ENCODE measurements at regions not wholly inside any gene's neighbourhood (a gene's known extent, or its start where the extent isn't known, plus 50 kb on each side); places are given as distances from the start of the nearest gene placed in this dataset.

DNA sequence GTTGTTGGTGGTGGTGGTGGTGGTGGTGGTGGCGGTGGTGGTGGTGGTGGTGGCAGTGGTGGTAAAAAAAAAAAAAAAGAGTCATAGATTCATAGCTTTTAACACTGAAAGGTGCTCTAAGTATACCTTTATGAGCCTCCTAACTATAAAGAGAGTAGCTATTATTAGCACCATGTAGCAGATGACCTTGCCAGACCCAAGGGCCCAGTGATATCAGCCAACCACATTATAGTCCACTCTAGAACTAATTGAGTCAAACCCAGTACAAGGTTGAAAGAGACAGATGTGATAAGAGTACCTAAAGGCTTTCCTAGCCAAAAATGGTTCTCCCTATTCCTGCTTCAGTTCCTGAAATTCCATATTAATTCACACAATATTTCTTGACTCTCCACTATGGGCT, 245.3 kb downstream of the HACE1 start:
- Histone ChIP-seq H3K27ac (ENCODE audit: low read length, poor library complexity, severe bottlenecking) (no peak overlapping the region), H3K79me1 (replicated peaks; ENCODE audit: low read length, poor library complexity, severe bottlenecking) (no peaks in the 10 kb centered on the region), H3K36me3 (ENCODE audit: control insufficient read depth in 1 of 2, insufficient read depth in 2 of 2, low read depth in 1 of 2, low read length in 2 of 2) (no peaks in the 10 kb centered on the region), H3K14ac (ENCODE audit: low read length in 2 of 2) (no peak overlapping the region), H3K4me2 (ENCODE audit: low read length, poor library complexity, severe bottlenecking) (no peak overlapping the region), H4K91ac (ENCODE audit: low read length) (no peak overlapping the region), H2AK5ac (ENCODE audit: low read length, severe bottlenecking) (peak overlapping the region; percentile 94), H3K4me3 (ENCODE audit: insufficient read depth in 1 of 2, low read depth in 1 of 2, low read length in 2 of 2) (no peak overlapping the region), H3K18ac (ENCODE audit: low read depth in 1 of 2, low read length in 2 of 2) (no peak overlapping the region), H3K9ac (ENCODE audit: low read length) (no peak overlapping the region), H3K27me3 (ENCODE audit: control insufficient read depth in 1 of 2, insufficient read depth in 1 of 2, low read length in 2 of 2) (no peaks in the 10 kb centered on the region), H4K8ac (ENCODE audit: low read length) (no peak overlapping the region), H3K9me3 (ENCODE audit: control insufficient read depth, low read length) (no peaks in the 10 kb centered on the region), H2BK120ac (ENCODE audit: low read depth, low read length) (no peak overlapping the region), H2AFZ (ENCODE audit: low read depth, low read length) (no peak overlapping the region), H3K4me1 (ENCODE audit: control insufficient read depth, insufficient read depth, low read depth, low read length) (no peaks in the 10 kb centered on the region), H2BK12ac (ENCODE audit: low read length in 2 of 2) (no peak overlapping the region), H2BK5ac (ENCODE audit: low read depth, low read length, poor library complexity, severe bottlenecking) (no peak overlapping the region), H3K23ac (ENCODE audit: low read length in 2 of 2) (no peak overlapping the region), H3K4ac (ENCODE audit: low read depth in 1 of 2, low read length in 2 of 2) (no peak overlapping the region), H2BK15ac (ENCODE audit: low read depth, poor library complexity, severe bottlenecking) (no peak overlapping the region)
- DNase-seq, result no peak
- WGBS, result no CpG with 5 or more reads among the region's 1 CpG

- DNase-seq, result peak; percentile 72
- H4K8ac ChIP-seq (ENCODE audit: low read length), result no peak overlapping the region
- no peak overlapping the region for H3K9ac ChIP-seq (ENCODE audit: low read length)
- no peaks in the 10 kb centered on the region for H3K9me3 ChIP-seq (ENCODE audit: control insufficient read depth, low read length)
- H2BK5ac ChIP-seq (ENCODE audit: low read depth, low read length, poor library complexity, severe bottlenecking), result no peak overlapping the region
- H3K4me1 ChIP-seq (ENCODE audit: control insufficient read depth, insufficient read depth, low read depth, low read length), result no peaks in the 10 kb centered on the region
- H2BK12ac ChIP-seq (ENCODE audit: low read length in 2 of 2), result no peak overlapping the region
- no peak overlapping the region for H3K18ac ChIP-seq (ENCODE audit: low read depth in 1 of 2, low read length in 2 of 2)
- H2AK5ac ChIP-seq (ENCODE audit: low read length, severe bottlenecking), result no peak overlapping the region
- no peaks in the 10 kb centered on the region for H3K27me3 ChIP-seq (ENCODE audit: control insufficient read depth in 1 of 2, insufficient read depth in 1 of 2, low read length in 2 of 2)
- no peaks in the 10 kb centered on the region for H3K36me3 ChIP-seq (ENCODE audit: control insufficient read depth in 1 of 2, insufficient read depth in 2 of 2, low read depth in 1 of 2, low read length in 2 of 2)
- no peaks in the 10 kb centered on the region for H3K79me1 ChIP-seq (replicated peaks; ENCODE audit: low read length, poor library complexity, severe bottlenecking)
- H3K4me3 ChIP-seq (ENCODE audit: insufficient read depth in 1 of 2, low read depth in 1 of 2, low read length in 2 of 2), result no peak overlapping the region
- 5% methylated on average over 3 of the region's 4 CpGs for WGBS
- H3K27ac ChIP-seq (ENCODE audit: low read length, poor library complexity, severe bottlenecking), result peak overlapping the region; percentile 93
- no peak overlapping the region for H2AFZ ChIP-seq (ENCODE audit: low read depth, low read length)
- H2BK15ac ChIP-seq (ENCODE audit: low read depth, poor library complexity, severe bottlenecking), result no peak overlapping the region
- H3K14ac ChIP-seq (ENCODE audit: low read length in 2 of 2), result no peak overlapping the region
- peak overlapping the region; percentile 24 for H3K4me2 ChIP-seq (ENCODE audit: low read length, poor library complexity, severe bottlenecking)
- no peak overlapping the region for H3K4ac ChIP-seq (ENCODE audit: low read depth in 1 of 2, low read length in 2 of 2)
- no peak overlapping the region for H2BK120ac ChIP-seq (ENCODE audit: low read depth, low read length)
- no peak overlapping the region for H4K91ac ChIP-seq (ENCODE audit: low read length)
- no peak overlapping the region for H3K23ac ChIP-seq (ENCODE audit: low read length in 2 of 2)
Observed at GRCh38 chr6:104613416-104614001, 246.2 kb downstream of the HACE1 start.

DNA sequence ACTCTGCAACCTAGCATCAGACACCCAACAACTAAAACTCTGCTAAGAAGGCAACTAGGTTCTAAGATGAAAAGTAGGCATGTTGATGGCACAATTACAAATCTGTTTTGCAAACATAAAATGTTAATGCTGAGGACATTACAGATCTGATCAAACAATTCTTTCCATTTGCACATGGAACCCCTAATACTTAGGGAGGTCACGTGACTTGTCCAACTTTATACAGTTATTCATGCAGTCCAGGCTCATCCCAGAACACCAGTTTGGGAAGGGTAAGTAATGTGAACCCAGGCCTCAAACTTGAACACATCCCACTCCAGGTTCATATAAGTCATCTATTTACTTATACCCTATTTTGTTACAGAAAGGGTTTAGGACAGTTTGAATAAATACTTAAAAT, 247.2 kb downstream of the HACE1 start:
- H3K4ac ChIP-seq (ENCODE audit: low read depth in 1 of 2, low read length in 2 of 2), result no peak overlapping the region
- H3K18ac ChIP-seq (ENCODE audit: low read depth in 1 of 2, low read length in 2 of 2), result no peak overlapping the region
- H2AFZ ChIP-seq (ENCODE audit: low read depth, low read length), result no peak overlapping the region
- no peaks in the 10 kb centered on the region for H3K4me1 ChIP-seq (ENCODE audit: control insufficient read depth, insufficient read depth, low read depth, low read length)
- no peak overlapping the region for H3K14ac ChIP-seq (ENCODE audit: low read length in 2 of 2)
- no peak overlapping the region for H3K4me3 ChIP-seq (ENCODE audit: insufficient read depth in 1 of 2, low read depth in 1 of 2, low read length in 2 of 2)
- H3K23ac ChIP-seq (ENCODE audit: low read length in 2 of 2), result no peak overlapping the region
- H4K91ac ChIP-seq (ENCODE audit: low read length), result no peak overlapping the region
- no peaks in the 10 kb centered on the region for H3K79me1 ChIP-seq (replicated peaks; ENCODE audit: low read length, poor library complexity, severe bottlenecking)
- H3K36me3 ChIP-seq (ENCODE audit: control insufficient read depth in 1 of 2, insufficient read depth in 2 of 2, low read depth in 1 of 2, low read length in 2 of 2), result no peaks in the 10 kb centered on the region
- H2BK120ac ChIP-seq (ENCODE audit: low read depth, low read length), result no peak overlapping the region
- H3K9me3 ChIP-seq (ENCODE audit: control insufficient read depth, low read length), result no peaks in the 10 kb centered on the region
- no peak overlapping the region for H3K9ac ChIP-seq (ENCODE audit: low read length)
- no peak overlapping the region for H3K4me2 ChIP-seq (ENCODE audit: low read length, poor library complexity, severe bottlenecking)
- H2AK5ac ChIP-seq (ENCODE audit: low read length, severe bottlenecking), result no peak overlapping the region
- DNase-seq, result no peak
- no peak overlapping the region for H3K27ac ChIP-seq (ENCODE audit: low read length, poor library complexity, severe bottlenecking)
- WGBS, result 100% methylated on average over 1 of the region's 1 CpG
- no peak overlapping the region for H4K8ac ChIP-seq (ENCODE audit: low read length)
- no peaks in the 10 kb centered on the region for H3K27me3 ChIP-seq (ENCODE audit: control insufficient read depth in 1 of 2, insufficient read depth in 1 of 2, low read length in 2 of 2)
- H2BK12ac ChIP-seq (ENCODE audit: low read length in 2 of 2), result no peak overlapping the region
- H2BK5ac ChIP-seq (ENCODE audit: low read depth, low read length, poor library complexity, severe bottlenecking), result no peak overlapping the region
- no peak overlapping the region for H2BK15ac ChIP-seq (ENCODE audit: low read depth, poor library complexity, severe bottlenecking)

DNA sequence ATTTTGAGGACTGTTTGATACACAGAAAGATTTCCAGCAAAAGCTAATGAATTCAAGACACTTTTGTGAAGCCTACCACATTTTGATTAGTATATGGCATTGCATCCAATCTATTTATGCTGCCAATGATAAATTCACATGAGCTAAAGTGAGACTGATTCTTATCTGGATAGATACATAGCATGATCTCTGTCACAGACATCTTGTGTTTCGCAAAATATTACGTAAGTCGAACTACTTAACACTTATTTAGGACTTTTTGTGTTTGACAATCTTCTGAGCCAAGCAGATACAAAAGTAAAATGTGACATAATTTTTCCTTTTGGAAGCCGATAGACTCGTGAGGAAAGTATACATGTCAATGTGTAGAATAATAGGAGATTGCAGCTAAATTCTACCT, 251.6 kb downstream of the HACE1 start:
- H3K4ac ChIP-seq (ENCODE audit: low read depth in 1 of 2, low read length in 2 of 2), result no peak overlapping the region
- no peak overlapping the region for H4K91ac ChIP-seq (ENCODE audit: low read length)
- H3K36me3 ChIP-seq (ENCODE audit: control insufficient read depth in 1 of 2, insufficient read depth in 2 of 2, low read depth in 1 of 2, low read length in 2 of 2), result no peaks in the 10 kb centered on the region
- no peak overlapping the region for H3K14ac ChIP-seq (ENCODE audit: low read length in 2 of 2)
- no peaks in the 10 kb centered on the region for H3K4me1 ChIP-seq (ENCODE audit: control insufficient read depth, insufficient read depth, low read depth, low read length)
- no peak overlapping the region for H3K23ac ChIP-seq (ENCODE audit: low read length in 2 of 2)
- H2AFZ ChIP-seq (ENCODE audit: low read depth, low read length), result no peak overlapping the region
- no peak overlapping the region for H2BK120ac ChIP-seq (ENCODE audit: low read depth, low read length)
- H3K4me3 ChIP-seq (ENCODE audit: insufficient read depth in 1 of 2, low read depth in 1 of 2, low read length in 2 of 2), result no peak overlapping the region
- H2BK15ac ChIP-seq (ENCODE audit: low read depth, poor library complexity, severe bottlenecking), result no peak overlapping the region
- no peak overlapping the region for H2BK12ac ChIP-seq (ENCODE audit: low read length in 2 of 2)
- H3K9ac ChIP-seq (ENCODE audit: low read length), result no peak overlapping the region
- 93% methylated on average over 3 of the region's 5 CpGs for WGBS
- H3K18ac ChIP-seq (ENCODE audit: low read depth in 1 of 2, low read length in 2 of 2), result no peak overlapping the region
- no peak overlapping the region for H3K4me2 ChIP-seq (ENCODE audit: low read length, poor library complexity, severe bottlenecking)
- H2AK5ac ChIP-seq (ENCODE audit: low read length, severe bottlenecking), result no peak overlapping the region
- DNase-seq, result no peak
- no peak overlapping the region for H3K27ac ChIP-seq (ENCODE audit: low read length, poor library complexity, severe bottlenecking)
- H3K9me3 ChIP-seq (ENCODE audit: control insufficient read depth, low read length), result no peaks in the 10 kb centered on the region
- H2BK5ac ChIP-seq (ENCODE audit: low read depth, low read length, poor library complexity, severe bottlenecking), result no peak overlapping the region
- no peaks in the 10 kb centered on the region for H3K27me3 ChIP-seq (ENCODE audit: control insufficient read depth in 1 of 2, insufficient read depth in 1 of 2, low read length in 2 of 2)
- no peak overlapping the region for H4K8ac ChIP-seq (ENCODE audit: low read length)
- H3K79me1 ChIP-seq (replicated peaks; ENCODE audit: low read length, poor library complexity, severe bottlenecking), result no peaks in the 10 kb centered on the region

All from mesenchymal stem cell (in vitro differentiated cells and primary cell).